NCI-H526 treated with DMSO at 0.1 percent for 48 hours (cell line): ENCODE measurements at regions not wholly inside any gene's neighbourhood (a gene's known extent, or its start where the extent isn't known, plus 50 kb on each side); places are given as distances from the start of the nearest gene placed in this dataset.

ENCODE experiments used
- DNase-seq: peaks from one replicate; lab custom pipeline; 2025; lab: John Stamatoyannopoulos, UW

DNA sequence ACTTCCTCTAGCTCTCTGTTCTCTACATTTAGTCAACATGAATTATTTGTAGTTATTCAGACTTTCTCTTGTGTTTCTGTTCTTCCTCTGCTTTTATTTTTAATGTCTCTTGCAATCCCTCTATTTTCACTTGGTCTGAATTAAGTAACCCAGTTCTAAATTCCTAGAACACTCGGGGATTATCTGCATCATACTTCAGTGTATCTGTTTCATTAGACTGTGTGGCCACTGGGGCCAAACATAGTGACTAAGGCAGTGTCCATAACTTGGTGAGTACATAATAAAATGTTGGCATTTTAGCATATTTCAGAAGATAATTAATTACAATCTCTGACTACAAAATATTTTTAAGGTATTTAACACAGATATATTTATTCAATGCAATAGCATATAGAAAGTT lies 1087.2 kb upstream of the B3GALT2 start:
- no peak for DNase-seq

DNA sequence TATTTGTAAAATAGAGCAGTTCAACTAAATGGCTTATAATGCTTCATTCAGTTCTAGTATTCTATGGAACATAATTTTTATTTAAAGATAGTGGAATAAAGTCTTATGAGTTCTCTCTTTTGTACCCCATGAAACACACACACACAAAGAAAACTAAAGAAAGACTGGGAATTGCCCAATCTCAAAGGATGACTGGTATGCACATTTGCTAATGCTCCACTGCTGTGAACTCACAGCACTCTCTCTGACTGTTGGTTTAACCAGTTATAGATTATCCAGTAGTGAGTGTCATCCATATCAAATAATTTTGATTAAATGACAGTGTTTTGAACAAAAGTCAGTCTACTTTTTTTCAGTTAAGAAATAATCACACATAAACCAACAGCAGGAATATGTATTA lies 1082.4 kb upstream of the B3GALT2 start:
- no peak for DNase-seq

DNA sequence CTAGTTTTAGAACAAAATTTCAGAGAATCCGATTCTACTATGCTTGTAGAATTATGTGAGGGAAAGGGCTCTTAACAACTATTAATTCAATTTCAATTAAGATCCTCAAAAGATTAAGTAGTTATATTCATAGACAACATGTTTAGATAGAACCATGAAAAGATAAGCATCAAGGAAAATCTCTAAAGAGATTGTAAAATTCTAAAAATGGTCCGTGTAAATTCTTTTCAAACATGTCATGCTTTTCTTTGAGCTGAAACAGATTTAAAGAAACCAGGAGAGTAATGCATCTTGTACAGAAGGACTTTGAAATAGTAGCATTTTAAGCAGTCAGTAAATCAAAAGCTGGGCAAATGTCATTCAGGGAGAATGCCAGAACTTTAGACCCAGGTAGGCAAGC lies 1080.6 kb upstream of the B3GALT2 start:
- DNase-seq, result no peak

DNA sequence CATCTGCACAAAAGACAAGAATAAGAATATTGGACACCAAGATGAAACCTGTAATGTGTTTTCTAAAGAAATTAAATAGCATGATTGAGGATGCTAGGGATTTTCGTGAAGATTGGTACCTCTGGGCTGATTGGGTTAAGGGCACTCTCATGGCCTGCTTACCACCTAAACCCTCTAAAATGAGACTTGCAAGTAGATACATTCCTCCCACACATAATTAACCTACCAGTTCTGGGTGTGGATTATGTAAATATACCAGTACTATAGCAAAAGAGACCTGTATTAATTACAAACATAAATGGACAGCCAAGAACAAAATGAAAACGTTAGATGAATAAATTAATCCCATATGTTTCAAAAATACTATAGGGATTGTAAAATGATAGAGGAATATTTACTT lies 1069.6 kb upstream of the B3GALT2 start:
- no peak for DNase-seq

DNA sequence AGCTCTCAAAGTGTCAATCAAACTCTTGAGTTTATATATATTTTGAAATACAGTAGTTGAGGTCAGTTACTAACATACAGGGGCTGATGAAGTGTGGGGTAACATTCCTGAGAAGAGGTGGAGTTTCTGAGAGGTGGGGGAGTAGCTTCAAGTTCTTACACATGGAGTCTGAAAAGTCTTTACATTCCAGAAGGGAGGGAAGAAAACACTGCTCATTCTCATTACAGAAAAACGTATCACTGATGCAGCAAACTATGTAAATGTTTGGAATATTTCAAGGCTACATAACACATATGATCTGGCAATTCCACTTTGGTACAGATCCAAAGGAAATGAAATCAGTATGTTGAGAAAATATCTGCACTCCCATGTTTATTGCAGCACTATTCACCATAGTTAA lies 1065.8 kb upstream of the B3GALT2 start:
- DNase-seq, result no peak

DNA sequence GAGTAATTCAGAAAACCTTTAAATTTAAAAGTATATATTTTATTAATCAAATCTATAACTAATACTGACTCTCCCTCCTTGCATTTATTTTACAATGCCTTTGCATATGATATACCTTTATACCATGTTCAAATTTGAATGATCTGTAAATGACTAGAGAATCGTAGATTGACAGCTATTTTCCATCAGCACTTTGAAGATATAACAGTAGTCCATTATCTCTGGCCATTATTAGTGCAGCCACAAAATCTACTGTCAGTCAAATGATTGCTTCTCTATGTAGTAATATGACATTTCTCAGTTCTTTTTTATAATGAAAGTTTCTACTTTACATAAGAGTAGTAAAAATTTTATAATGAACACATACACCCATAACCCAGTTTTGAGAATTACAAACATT lies 1054.8 kb upstream of the B3GALT2 start:
- DNase-seq, result no peak

DNA sequence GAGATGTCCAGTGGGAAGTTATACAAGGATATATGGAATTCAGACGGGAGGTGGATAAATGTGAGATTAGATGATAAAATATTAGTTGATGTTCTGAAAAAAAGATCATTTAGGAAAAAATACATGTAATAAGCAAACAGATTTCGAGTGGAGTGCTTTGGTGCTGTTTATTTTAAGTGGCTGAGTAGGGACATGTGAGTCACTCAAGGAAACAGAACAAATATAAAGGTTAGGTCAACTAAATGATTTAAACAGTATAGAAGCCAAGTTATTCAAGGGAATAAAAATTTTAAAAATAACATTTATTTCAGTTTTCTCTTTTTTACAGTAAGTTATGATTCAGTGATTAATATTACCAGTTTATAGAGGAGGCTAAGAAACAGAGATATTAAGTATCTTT lies 1046.7 kb upstream of the B3GALT2 start:
- DNase-seq, result no peak

DNA sequence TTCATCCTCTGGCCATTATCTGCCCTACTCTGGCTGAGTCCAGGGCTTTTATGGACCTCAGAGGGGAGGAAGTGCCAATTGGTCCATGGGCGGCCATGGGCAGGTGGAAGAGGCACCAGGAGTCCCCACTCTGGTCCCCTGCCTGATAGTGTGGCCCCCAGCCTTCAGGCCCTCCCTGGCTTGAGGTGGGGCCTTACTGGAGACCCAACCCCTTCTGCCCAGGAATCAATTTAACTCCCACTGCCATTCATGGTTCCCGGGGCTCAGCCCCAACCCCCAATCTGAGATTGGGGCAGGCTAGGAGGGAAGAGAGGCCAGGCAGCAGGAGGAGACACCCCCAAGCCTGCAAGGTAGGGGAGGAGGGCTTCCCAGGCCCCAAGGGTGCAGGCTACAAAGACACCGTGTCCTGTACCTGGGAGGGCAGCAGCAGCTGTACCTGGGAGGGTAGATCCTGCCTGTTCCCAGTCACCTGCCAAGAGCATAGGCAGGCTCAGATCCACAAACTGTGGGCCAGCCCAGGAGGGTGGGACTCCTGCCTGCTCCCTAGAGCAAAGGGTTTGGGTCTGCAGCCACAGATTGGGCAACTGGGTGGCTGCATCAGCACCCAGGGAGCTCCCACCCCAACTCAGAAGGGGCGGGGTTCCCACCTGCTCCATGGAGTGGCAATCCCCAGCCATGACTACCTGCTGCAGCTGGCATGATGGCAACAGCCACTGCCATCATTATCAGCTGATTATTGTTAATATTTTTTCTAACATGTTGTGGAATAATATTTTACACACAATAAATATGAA lies 1044.1 kb upstream of the B3GALT2 start:
- DNase-seq, result no peak

DNA sequence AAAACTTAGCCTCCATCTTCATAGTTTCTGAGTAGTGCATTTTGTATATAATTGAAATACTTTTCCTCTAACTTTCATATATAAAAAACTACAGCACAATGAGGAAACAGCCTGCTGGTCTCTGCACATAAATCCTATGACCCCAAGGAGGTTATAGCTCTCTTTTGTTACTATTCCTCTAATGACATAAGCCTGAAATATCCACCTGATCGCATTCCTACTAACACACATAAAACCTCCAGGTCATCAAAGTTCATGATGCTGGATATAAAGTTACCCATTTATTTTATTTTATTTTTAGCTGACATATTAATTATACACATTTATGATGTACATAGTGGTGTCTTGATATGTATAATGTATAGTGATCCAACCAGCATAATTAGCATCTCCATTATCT lies 1042.0 kb upstream of the B3GALT2 start:
- DNase-seq, result no peak

DNA sequence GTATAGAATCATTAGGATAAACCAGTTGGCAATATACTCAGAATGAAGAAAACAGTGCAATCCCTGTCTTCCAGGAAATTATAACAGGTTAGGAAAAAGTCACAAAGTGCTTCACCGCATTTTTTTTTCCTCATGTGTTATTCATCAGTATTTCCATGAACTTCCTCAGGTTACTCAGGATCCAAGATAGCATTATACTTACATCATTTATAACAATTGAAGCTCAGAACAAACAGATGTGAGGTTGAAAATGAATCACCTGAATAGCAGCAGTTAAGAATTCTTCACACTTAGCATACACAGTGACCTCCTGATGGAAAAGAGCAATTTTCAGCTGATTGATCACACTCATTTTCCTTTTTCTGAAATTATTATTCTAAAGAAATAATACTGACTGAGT lies 1040.7 kb upstream of the B3GALT2 start:
- DNase-seq, result no peak

DNA sequence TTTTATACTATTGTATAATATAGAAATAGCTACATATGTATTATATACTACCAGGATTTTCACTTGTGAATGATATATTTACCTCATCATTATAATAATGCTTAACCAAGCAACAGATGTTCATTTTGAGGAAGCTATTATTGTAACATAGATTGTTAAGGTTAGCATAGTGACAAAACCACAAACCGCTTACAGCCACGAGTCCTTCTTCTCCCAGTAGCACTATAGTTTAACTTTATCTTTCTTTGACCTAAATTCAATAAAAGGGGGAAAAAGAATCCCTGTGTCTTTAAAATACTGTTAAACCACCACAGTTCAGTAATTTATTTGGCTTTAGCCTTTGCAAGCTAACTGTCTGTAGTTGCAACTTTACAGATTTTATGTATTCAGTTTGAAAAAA lies 1039.4 kb upstream of the B3GALT2 start:
- DNase-seq, result no peak

DNA sequence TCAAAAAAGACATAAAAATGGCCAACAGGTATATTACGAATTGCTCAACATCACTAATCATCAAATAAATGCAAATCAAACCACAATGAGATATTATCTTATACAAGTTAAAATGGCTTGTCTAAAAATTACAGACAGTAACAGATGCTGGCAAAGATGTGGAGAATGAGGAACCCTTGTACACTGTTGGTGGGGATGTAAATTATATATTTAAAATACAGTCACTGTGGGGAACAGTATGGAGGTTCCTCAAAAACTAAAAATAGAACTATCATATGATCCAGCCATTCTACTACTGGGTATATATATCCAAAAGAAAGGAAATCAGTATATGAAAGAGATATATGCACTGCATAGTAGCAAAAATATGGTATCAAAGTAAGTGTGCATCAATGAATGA lies 1037.2 kb upstream of the B3GALT2 start:
- no peak for DNase-seq

DNA sequence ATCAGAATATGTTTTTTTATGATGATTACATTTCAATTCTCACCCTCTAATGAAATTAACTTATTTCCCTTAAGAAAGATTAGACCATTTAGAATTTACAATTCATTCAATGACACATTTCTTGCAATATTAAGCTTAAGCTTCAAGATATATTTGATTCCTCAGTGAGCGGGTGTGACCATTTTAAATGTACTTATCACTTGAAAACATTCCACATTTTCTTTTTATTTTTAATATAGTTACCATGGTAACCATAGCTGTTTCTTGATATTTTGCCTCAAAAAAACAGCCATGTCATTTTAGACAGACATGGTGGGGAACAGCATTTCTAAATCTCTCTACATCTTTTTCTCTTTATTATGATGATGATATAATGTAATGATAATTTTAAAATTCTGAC lies 1029.0 kb upstream of the B3GALT2 start:
- DNase-seq, result no peak

DNA sequence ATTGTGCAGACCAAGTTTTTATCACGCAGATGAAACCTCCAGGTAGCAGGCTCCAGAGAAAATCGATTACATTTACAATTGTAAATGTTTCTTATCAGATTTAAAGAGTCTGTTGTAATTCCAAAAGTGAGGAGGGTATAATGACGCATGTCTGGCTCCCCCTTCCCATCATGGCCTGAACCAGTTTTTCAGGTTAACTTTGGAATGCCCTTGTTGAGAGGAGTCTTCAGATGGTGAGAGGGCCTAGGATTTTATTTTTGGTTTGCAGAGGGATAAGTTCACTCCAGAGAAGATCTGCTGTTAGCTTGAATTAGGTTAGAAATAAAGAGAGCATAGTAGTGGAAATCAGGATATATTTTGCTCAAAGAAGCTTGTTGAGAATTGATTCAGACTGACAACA lies 1028.3 kb upstream of the B3GALT2 start:
- no peak for DNase-seq

DNA sequence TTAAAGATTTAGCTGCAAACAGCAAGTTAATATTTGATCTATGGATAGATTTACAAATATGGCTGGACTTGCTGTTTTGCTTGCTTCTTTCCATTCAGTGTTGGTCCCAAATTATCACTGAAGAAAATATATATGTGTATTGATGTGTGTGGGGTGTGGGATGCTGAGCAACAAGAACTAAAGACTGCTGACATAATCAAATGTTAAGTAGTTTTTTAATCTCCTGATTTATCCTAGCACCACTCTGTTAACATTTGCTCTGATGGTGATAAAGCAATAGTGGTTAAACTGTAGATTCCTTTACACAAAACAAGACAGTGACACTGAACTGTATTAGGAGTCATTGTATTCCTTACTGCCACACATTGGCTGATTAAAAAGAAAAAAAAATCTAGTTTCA lies 1023.5 kb upstream of the B3GALT2 start:
- DNase-seq, result no peak

DNA sequence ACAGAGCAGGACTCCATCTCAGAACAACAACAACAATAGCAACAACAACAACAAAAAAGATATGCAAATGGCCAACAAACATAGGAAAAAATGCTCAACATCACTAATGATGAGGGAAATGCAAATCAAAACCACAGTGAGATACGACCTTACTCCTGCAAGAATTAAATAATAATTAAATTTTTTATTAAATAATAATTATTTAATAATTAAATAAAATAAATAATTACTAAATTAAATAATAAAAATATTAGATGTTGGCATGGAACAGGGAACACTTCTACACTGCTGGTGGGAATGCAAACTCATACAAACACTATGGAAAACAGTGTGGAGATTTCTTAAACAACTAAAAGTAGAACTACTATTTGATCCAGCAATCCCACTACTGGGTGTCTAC lies 1022.3 kb upstream of the B3GALT2 start:
- DNase-seq, result no peak

DNA sequence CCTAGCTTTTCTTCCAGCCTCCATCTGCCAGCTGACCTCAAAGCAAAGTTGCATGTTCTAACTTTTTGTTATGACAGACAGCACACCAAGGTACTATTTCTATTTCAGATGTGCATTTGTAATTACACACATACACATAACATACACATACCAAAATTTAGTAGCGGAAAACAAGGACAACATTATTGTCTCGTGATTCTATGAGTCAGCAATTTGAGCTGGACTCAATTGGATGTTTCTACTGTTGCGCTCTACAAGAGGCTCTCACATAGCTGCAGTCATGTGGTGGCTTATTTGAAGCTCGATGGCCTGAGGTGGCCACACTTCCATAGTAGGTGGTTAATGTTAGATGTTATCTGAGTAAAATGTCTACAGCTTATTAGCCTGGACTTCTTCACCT lies 1010.1 kb upstream of the B3GALT2 start:
- DNase-seq, result no peak

DNA sequence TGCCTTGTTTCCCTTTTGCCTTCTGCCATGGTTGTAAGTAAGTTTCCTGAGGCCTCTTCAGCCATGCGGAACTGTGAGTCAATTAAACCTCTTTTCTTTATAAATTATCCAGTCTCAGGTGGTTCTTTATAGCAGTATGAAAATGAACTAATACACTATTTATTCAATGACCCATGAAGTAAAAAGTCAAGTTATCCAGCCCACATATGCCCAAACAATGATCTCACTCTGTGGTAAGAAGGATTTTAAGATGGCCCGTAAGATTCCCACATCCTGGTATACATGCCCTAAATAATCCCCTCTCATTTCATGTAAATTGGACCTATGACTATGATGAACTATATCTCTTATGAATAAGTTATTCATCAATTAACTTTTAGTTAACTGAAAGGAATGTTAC lies 1008.3 kb upstream of the B3GALT2 start:
- no peak for DNase-seq

DNA sequence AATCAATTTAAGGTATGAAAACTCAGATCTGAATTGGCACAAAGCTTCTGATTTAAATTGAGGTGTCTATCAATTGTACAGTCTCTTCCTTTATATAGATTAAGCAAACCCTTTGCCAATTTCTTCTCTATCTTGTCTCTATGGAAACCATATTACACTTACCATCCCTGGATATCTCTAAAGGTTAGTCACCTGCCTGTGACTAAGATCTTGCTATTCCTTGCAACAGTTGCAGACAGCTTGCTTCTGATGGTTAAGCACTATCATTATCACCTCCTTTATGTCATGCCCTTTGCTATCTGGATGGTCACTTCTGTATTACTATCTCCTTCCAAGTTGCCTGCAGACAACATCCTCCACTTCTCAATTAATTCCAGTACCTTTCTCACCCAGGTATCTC lies 998.6 kb upstream of the B3GALT2 start:
- no peak for DNase-seq

DNA sequence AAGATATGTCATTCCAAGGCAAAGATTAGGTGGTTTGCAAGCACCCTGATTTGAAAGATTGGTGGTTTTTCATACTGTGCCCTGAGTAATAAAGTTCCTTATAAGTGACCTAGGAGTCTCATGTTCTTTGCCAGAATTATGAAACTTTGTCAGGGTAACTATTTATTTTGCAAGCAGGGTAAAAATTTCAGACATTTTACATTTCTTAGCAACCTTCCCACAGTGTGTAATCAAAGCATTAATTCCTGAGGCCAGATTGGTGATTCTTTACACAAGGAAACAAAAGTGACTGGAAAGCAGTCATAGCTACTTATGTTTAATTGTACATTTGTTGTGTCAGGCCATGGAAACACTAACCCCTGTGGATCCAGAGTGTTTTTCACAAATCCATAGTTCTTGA lies 998.0 kb upstream of the B3GALT2 start:
- DNase-seq, result no peak

DNA sequence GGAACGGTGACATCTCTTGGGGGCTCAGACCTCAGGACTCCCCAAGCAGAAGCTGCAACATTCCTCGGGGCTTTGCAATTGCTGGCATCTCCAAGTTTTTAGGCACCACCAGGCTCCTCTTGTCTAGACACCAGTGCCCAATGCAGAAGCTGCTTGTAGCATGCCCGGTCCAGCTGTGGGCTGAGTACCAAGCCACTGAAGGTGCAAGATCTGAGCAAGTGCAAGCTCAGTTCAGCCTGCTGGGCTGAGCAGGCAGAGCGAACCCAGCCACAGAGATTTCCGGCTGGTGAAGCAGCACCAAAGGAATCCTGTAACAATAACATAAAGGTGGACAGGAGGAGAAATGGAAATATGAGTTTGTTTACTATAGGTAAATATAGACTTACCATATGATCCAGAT lies 995.4 kb upstream of the B3GALT2 start:
- no peak for DNase-seq

DNA sequence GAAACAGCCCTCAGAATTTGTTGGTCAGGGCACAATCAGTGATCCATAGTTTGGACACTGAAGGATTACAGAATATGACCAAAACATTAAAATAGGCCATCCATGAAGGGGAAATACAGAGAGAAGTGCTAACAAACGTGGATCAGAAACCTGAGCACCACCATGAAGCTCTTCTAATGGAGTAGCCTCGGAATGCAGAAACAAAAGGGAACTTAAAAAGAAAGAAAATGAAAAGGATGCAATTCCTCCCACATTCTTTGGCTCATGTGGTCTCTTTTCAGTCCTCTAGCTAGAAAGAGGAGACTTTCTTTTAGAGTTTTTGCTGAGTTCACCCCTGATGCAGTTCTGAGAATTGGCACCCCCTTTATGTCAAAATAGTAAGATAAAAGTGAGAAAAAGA lies 989.8 kb upstream of the B3GALT2 start:
- DNase-seq, result no peak

DNA sequence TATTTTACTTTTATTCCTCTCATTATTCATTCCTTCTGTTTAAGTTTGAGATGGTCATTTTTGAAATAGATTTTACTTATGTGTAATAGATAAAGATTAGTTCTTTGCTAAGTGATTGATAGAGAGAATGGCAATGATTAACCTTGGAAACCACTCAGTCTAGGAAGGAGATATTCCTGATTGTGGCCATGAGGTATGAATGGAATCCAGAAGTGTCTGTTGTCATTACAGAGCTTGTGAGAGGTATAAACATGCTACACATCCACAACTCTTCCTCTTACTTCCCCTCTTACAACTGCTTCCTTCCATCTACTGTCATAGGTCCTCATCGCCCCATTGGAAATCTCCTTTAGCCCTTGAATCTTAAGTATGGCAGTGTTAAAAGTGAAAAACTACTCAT lies 988.8 kb upstream of the B3GALT2 start:
- DNase-seq, result no peak

DNA sequence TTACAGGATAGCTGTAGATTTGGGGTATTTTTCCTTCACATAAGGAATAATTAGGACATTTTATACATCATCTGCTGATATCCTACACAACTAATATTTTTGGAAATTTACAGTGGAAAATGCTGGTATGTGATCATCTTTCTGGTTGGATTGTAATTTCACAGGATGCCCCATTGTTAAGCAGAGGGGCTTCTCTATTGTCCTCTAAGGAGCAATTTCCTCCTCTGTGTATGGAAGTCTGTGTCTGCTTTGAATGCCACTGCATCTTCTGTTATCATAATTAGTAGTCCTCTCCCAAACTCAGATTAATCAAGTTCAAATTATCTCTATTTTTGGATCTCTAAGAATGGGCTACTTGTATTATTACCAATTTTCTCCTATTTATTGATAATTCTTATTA lies 988.1 kb upstream of the B3GALT2 start:
- no peak for DNase-seq

DNA sequence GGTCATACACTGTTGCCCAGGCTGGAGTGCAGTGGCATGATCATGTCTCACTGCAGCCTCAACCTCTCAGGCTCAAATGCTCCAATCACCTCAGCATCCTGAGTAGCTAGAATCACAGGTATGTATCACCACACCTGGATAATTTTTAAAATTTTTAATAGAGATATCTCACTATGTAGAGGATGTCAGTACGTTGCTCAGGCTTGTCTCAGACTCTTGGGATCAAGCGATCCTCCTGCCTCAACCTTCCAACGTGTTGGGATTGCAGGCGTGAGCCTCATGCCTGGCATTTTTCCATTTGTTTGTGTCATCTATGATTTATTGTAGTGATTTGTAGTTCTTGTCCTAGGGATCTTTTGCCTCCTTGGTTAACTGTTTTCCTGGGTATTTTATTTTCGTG lies 985.2 kb upstream of the B3GALT2 start:
- DNase-seq, result no peak
